DOHH2 (cell line): ENCODE measurements at regions not wholly inside any gene's neighbourhood (a gene's known extent, or its start where the extent isn't known, plus 50 kb on each side); places are given as distances from the start of the nearest gene placed in this dataset.

ENCODE experiments used
- EZH2phosphoT487 ChIP-seq: fragments of 200-600 bp; sonication (generic); IDR thresholded peaks from 2 replicates; pipeline ENCODE4 v1.6.1; 2017; ENCODE audit warnings: borderline replicate concordance, mild to moderate bottlenecking, antibody characterized with exemption, low read length, moderate library complexity, mixed read lengths
- TF ChIP-seq, protein P1 (sequence below): fragments of 200-600 bp; sonication (generic); IDR thresholded peaks from one replicate; pipeline ENCODE4 v1.5.1; 2014; ENCODE audit warnings: antibody characterized with exemption, mild to moderate bottlenecking, low read depth, low read length; ENCODE audit not compliant: poor library complexity, severe bottlenecking

DNA sequence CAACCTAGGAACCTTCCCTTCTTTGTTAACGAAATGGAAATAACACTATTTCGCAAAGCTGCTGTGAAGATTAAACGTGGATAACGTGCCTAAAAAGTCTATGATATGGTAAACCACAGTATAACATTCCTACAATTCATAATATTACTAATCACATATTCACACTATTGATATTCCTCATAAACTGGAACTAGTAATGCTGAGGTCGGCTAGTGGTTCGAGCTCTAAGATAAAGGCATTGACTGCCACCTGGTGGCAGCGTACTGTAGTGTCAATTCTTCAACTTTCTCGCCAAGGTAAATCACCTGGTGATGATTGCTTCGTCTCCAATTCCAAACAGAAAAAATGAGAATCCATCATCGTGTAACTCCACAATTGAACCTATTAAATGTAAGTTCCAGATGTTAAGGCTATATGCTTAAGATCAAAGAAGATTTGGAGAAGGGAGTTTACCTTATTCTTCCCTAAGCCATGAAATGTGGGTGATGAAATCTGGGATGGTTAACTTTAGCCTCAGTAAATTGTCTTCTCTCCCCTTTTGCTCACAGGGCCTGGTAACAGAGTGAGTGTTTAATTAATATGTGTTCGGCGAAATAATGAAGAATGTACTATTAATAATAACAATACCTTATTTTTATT lies 197.5 kb upstream of the TMEM132C start:
- TF ChIP-seq, protein P1, sequence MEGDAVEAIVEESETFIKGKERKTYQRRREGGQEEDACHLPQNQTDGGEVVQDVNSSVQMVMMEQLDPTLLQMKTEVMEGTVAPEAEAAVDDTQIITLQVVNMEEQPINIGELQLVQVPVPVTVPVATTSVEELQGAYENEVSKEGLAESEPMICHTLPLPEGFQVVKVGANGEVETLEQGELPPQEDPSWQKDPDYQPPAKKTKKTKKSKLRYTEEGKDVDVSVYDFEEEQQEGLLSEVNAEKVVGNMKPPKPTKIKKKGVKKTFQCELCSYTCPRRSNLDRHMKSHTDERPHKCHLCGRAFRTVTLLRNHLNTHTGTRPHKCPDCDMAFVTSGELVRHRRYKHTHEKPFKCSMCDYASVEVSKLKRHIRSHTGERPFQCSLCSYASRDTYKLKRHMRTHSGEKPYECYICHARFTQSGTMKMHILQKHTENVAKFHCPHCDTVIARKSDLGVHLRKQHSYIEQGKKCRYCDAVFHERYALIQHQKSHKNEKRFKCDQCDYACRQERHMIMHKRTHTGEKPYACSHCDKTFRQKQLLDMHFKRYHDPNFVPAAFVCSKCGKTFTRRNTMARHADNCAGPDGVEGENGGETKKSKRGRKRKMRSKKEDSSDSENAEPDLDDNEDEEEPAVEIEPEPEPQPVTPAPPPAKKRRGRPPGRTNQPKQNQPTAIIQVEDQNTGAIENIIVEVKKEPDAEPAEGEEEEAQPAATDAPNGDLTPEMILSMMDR, result peak; percentile 83
- TF ChIP-seq EZH2phosphoT487, result no peak
